ENCODE measurements at regions not wholly inside any gene's neighbourhood (a gene's known extent, or its start where the extent isn't known, plus 50 kb on each side); places are given as distances from the start of the nearest gene placed in this dataset.
"Not testable (repeated sequence)": the region's sequence is repeated elsewhere in the genome, so short reads cannot be mapped to it uniquely, and the experiment has no call there.

DNA sequence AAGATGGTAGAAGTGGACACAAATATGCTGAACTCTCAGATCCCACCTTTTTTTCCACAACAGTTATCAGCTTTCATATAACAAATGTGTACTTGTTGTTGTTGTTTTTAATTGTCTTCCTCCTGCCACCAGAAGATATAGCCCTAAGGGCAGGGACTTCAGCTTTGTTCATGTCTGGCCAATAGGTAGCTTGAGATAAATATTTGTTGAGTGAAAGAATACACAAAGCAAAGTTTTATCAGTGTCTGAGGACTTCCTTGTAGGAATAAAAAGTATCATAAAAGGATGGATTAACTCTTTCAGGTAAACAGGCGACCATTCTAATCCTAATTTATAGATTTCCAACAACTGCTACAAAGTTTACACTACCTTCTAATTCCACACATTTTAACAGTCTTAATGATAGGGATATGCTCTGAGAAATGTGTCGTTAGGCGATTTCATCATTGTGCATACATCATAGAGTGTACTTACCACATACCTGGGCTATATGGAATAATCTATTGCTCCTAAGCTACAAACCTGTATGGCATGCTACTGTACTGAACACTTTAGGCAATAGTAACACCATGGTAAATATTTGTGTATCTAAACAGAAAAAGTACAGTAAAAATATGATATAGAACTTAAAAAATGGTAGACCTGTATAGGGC, 186.1 kb downstream of the ATOH1 start:
- H3K36me3 ChIP-seq = no peaks in the 10 kb centered on the region
- H3K27ac ChIP-seq = no peak overlapping the region
- H3K9me3 ChIP-seq = no peaks in the 10 kb centered on the region
- no peak for DNase-seq (ENCODE audit: low spot score)
- H3K27me3 ChIP-seq = no peaks in the 10 kb centered on the region
- TF ChIP-seq, protein P1, sequence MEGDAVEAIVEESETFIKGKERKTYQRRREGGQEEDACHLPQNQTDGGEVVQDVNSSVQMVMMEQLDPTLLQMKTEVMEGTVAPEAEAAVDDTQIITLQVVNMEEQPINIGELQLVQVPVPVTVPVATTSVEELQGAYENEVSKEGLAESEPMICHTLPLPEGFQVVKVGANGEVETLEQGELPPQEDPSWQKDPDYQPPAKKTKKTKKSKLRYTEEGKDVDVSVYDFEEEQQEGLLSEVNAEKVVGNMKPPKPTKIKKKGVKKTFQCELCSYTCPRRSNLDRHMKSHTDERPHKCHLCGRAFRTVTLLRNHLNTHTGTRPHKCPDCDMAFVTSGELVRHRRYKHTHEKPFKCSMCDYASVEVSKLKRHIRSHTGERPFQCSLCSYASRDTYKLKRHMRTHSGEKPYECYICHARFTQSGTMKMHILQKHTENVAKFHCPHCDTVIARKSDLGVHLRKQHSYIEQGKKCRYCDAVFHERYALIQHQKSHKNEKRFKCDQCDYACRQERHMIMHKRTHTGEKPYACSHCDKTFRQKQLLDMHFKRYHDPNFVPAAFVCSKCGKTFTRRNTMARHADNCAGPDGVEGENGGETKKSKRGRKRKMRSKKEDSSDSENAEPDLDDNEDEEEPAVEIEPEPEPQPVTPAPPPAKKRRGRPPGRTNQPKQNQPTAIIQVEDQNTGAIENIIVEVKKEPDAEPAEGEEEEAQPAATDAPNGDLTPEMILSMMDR (IDR thresholded peaks at IDR 0.05) = no peak
- H3K4me3 ChIP-seq = no peak overlapping the region
- no peaks in the 10 kb centered on the region for H3K4me1 ChIP-seq

- Histone ChIP-seq H3K4me3 (no peak overlapping the region), H3K9me3 (no peaks in the 10 kb centered on the region), H3K4me1 (no peaks in the 10 kb centered on the region), H3K36me3 (no peaks in the 10 kb centered on the region), H3K27ac (no peak overlapping the region), H3K27me3 (no peaks in the 10 kb centered on the region)
- no peak for DNase-seq (ENCODE audit: low spot score)
- TF ChIP-seq, protein P1 (IDR thresholded peaks at IDR 0.05) = no peak
Observed at GRCh38 chr4:94015956-94016355, 187.4 kb downstream of the ATOH1 start.

DNA sequence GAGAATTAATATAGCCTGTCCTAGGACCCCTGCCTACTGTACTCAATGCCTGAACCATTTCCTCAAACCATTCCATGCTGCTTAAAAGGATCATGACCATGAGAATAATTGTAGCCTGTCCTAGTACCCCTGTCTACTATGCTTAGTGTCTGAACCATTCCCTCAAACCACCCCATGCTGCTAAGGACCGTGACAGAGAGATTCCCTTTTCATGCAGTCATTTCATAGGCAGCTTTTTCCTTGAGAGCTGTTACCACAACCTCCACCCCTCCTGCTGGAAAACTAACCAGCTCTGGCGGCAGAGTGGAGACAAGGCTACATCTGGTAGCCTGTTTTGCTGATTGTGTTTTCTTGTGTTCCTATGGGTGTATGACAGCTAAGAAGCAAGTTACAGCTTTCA, 174.9 kb upstream of the SMARCAD1 start:
- DNase-seq (ENCODE audit: low spot score) = no peak
- Histone ChIP-seq H3K4me3 (no peak overlapping the region), H3K27me3 (no peaks in the 10 kb centered on the region), H3K9me3 (no peaks in the 10 kb centered on the region), H3K27ac (no peak overlapping the region), H3K36me3 (no peaks in the 10 kb centered on the region), H3K4me1 (no peaks in the 10 kb centered on the region)
- TF ChIP-seq, protein P1 (IDR thresholded peaks at IDR 0.05) = no peak

GRCh38 chr4:94036964-94037363, 170.7 kb upstream of the SMARCAD1 start:
- no peaks in the 10 kb centered on the region for H3K27me3 ChIP-seq
- no peaks in the 10 kb centered on the region for H3K36me3 ChIP-seq
- no peaks in the 10 kb centered on the region for H3K4me1 ChIP-seq
- no peak for DNase-seq (ENCODE audit: low spot score)
- no peak overlapping the region for H3K27ac ChIP-seq
- no peak overlapping the region for H3K4me3 ChIP-seq
- TF ChIP-seq, protein P1 (IDR thresholded peaks at IDR 0.05) = no peak
- H3K9me3 ChIP-seq = no peaks in the 10 kb centered on the region

- Histone ChIP-seq H3K27me3 (no peaks in the 10 kb centered on the region), H3K4me3 (no peak overlapping the region), H3K9me3 (no peaks in the 10 kb centered on the region), H3K36me3 (no peaks in the 10 kb centered on the region), H3K4me1 (no peaks in the 10 kb centered on the region), H3K27ac (no peak overlapping the region)
- TF ChIP-seq, protein P1 (IDR thresholded peaks at IDR 0.05) = no peak
- DNase-seq (ENCODE audit: low spot score) = no peak
Observed at GRCh38 chr4:94038195-94038594, 169.5 kb upstream of the SMARCAD1 start.

GRCh38 chr4:94039226-94039625, 168.4 kb upstream of the SMARCAD1 start:
- TF ChIP-seq, protein P1 (IDR thresholded peaks at IDR 0.05) = no peak
- no peaks in the 10 kb centered on the region for H3K4me1 ChIP-seq
- no peaks in the 10 kb centered on the region for H3K36me3 ChIP-seq
- no peak overlapping the region for H3K4me3 ChIP-seq
- no peaks in the 10 kb centered on the region for H3K27me3 ChIP-seq
- no peaks in the 10 kb centered on the region for H3K9me3 ChIP-seq
- no peak overlapping the region for H3K27ac ChIP-seq
- no peak for DNase-seq (ENCODE audit: low spot score)

GRCh38 chr4:94044471-94044870, 163.2 kb upstream of the SMARCAD1 start:
- not testable (repeated sequence) for H3K9me3 ChIP-seq; H3K27ac ChIP-seq; H3K27me3 ChIP-seq; H3K36me3 ChIP-seq; H3K4me1 ChIP-seq; DNase-seq (ENCODE audit: low spot score); H3K4me3 ChIP-seq

Measured in right atrium auricular region (tissue), 2 donors.